WERI-Rb-1 (cell line): ENCODE measurements at regions not wholly inside any gene's neighbourhood (a gene's known extent, or its start where the extent isn't known, plus 50 kb on each side); places are given as distances from the start of the nearest gene placed in this dataset.

Experiments
- DNase-seq: peaks from one replicate; pipeline ENCODE4 v3.0.0-alpha.2; 2020
- H3K27ac ChIP-seq: fragments of 250-450 bp; sonication (Bioruptor Pico); 2 replicates; pipeline ENCODE4 v1.5.1; 2020; ENCODE audit warnings: mild to moderate bottlenecking, moderate library complexity
- H3K27me3 ChIP-seq: fragments of 250-450 bp; sonication (Bioruptor Pico); 2 replicates; pipeline ENCODE4 v1.5.1; 2021; ENCODE audit warnings: mild to moderate bottlenecking, low read depth, moderate library complexity; ENCODE audit not compliant: insufficient read depth, severe bottlenecking
- H3K36me3 ChIP-seq: fragments of 250-450 bp; sonication (Bioruptor Pico); 2 replicates; pipeline ENCODE4 v1.5.1; 2020; ENCODE audit warnings: mild to moderate bottlenecking, moderate library complexity
- H3K4me3 ChIP-seq: 2 replicates; pipeline ENCODE4 v1.5.1; 2011; ENCODE audit warnings: low read depth, mild to moderate bottlenecking, control low read depth, low read length
- H3K9me3 ChIP-seq: fragments of 250-450 bp; sonication (Bioruptor Pico); 2 replicates; pipeline ENCODE4 v1.5.1; 2021; ENCODE audit warnings: mild to moderate bottlenecking, moderate library complexity; ENCODE audit not compliant: severe bottlenecking
- CTCF ChIP-seq: IDR thresholded peaks from 2 replicates; pipeline ENCODE4 v1.5.1; 2011; ENCODE audit warnings: low read depth, mild to moderate bottlenecking, control low read depth, inconsistent platforms, low read length

- Histone ChIP-seq H3K9me3 (peaks cover 34% of the 10 kb centered on the region), H3K27me3 (peaks cover 4% of the 10 kb centered on the region), H3K27ac (no peak overlapping the region), H3K36me3 (no peaks in the 10 kb centered on the region), H3K4me3 (no peak overlapping the region)
- no peak for TF ChIP-seq CTCF
- no peak for DNase-seq
Measured at GRCh38 chr1:203954788-203955552, 93.6 kb downstream of the SNRPE start.

GRCh38 chr1:203968761-203969160 is 104.2 kb upstream of the SOX13 start:
- no peak overlapping the region for H3K27ac ChIP-seq
- H3K36me3 ChIP-seq: no peaks in the 10 kb centered on the region
- peaks cover 2% of the 10 kb centered on the region for H3K27me3 ChIP-seq
- no peak overlapping the region for H3K4me3 ChIP-seq
- peaks cover 53% of the 10 kb centered on the region for H3K9me3 ChIP-seq
- DNase-seq: no peak
- TF ChIP-seq CTCF: no peak

- no peak overlapping the region for H3K4me3 ChIP-seq
- no peak for DNase-seq
- no peak for TF ChIP-seq CTCF
- peaks cover 52% of the 10 kb centered on the region for H3K9me3 ChIP-seq
- H3K27me3 ChIP-seq: peaks cover 2% of the 10 kb centered on the region
- H3K27ac ChIP-seq: no peak overlapping the region
- no peaks in the 10 kb centered on the region for H3K36me3 ChIP-seq
Measured at GRCh38 chr1:203969846-203970245, 103.1 kb upstream of the SOX13 start.

- Histone ChIP-seq H3K27me3 (no peaks in the 10 kb centered on the region), H3K9me3 (peaks cover 4% of the 10 kb centered on the region), H3K27ac (no peak overlapping the region), H3K4me3 (no peak overlapping the region), H3K36me3 (no peaks in the 10 kb centered on the region)
- TF ChIP-seq CTCF: no peak
- DNase-seq: no peak
Measured at GRCh38 chr1:203985044-203985443, 87.9 kb upstream of the SOX13 start.

- no peak overlapping the region for H3K27ac ChIP-seq
- H3K36me3 ChIP-seq: no peaks in the 10 kb centered on the region
- no peak for TF ChIP-seq CTCF
- no peak for DNase-seq
- no peaks in the 10 kb centered on the region for H3K27me3 ChIP-seq
- H3K9me3 ChIP-seq: peaks cover 4% of the 10 kb centered on the region
- H3K4me3 ChIP-seq: no peak overlapping the region
Measured at GRCh38 chr1:203985676-203986075, 87.2 kb upstream of the SOX13 start.
